ENCODE measurements at regions not wholly inside any gene's neighbourhood (a gene's known extent, or its start where the extent isn't known, plus 50 kb on each side); places are given as distances from the start of the nearest gene placed in this dataset.
"Not testable (repeated sequence)": the region's sequence is repeated elsewhere in the genome, so short reads cannot be mapped to it uniquely, and the experiment has no call there.

- Histone ChIP-seq H2AFZ (ENCODE audit: insufficient read depth, low read depth, low read length, poor library complexity, severe bottlenecking) (no peak overlapping the region), H3K79me2 (ENCODE audit: insufficient read depth, low read length) (no peaks in the 10 kb centered on the region), H3K9me3 (replicated peaks in 1 of 2; ENCODE audit: control insufficient read depth in 1 of 2, insufficient read depth in 1 of 2, low read length in 2 of 2) (peaks cover 6 to 12% of the 10 kb centered on the region in 2 donors), H3K27me3 (ENCODE audit: control insufficient read depth in 2 of 2, insufficient read depth in 2 of 2, low read length in 2 of 2) (no peaks in the 10 kb centered on the region), H3K4me1 (ENCODE audit: control insufficient read depth in 1 of 2, insufficient read depth in 2 of 2, low read length in 2 of 2) (no peaks in the 10 kb centered on the region), H4K20me1 (ENCODE audit: insufficient read depth, low read length) (no peaks in the 10 kb centered on the region), H3K36me3 (replicated peaks in 1 of 2; ENCODE audit: control insufficient read depth in 1 of 2, insufficient read depth in 2 of 2, low read length in 2 of 2) (no peaks in the 10 kb centered on the region), H3K4me3 (replicated peaks in 1 of 3; ENCODE audit: low read depth in 2 of 3, low read length in 3 of 3) (no peak overlapping the region), H3K4me2 (replicated peaks; ENCODE audit: extremely low read depth, low read length, poor library complexity, severe bottlenecking) (no peak overlapping the region), H3K9ac (ENCODE audit: insufficient read depth, low read length, poor library complexity, severe bottlenecking) (no peak overlapping the region), H3K27ac (ENCODE audit: low read depth in 1 of 2, low read length in 2 of 2) (no peak overlapping the region)
- intact Hi-C loops (cut with micrococcal nuclease) = no loop called here
- no peak overlapping the region for H3K4me3 Mint-ChIP-seq
- no peaks in the 10 kb centered on the region for H3K36me3 Mint-ChIP-seq
- peaks cover 2 to 19% (median 9%) of the 10 kb centered on the region in 7 donors for H3K9me3 Mint-ChIP-seq
- H3K27me3 Mint-ChIP-seq (ENCODE audit: low read depth in 3 of 3) = no peaks in the 10 kb centered on the region
- H3K27ac Mint-ChIP-seq = no peak overlapping the region
- no peaks in the 10 kb centered on the region for H3K4me1 Mint-ChIP-seq
- WGBS (ENCODE audit: insufficient coverage) = no CpG with 5 or more reads among the region's 5 CpGs
- TF ChIP-seq CTCF (IDR thresholded peaks at IDR 0.05) = no peak
- DNase-seq = no peak
Measured at GRCh38 chr7:146022776-146023175, 93.8 kb upstream of the CNTNAP2 start.

- H3K9ac ChIP-seq (ENCODE audit: insufficient read depth, low read length, poor library complexity, severe bottlenecking); H4K20me1 ChIP-seq (ENCODE audit: insufficient read depth, low read length); H3K4me3 ChIP-seq (replicated peaks in 1 of 3; ENCODE audit: low read depth in 2 of 3, low read length in 3 of 3); H3K27me3 Mint-ChIP-seq (ENCODE audit: low read depth in 3 of 3); H3K27ac ChIP-seq (ENCODE audit: low read depth in 1 of 2, low read length in 2 of 2); H2AFZ ChIP-seq (ENCODE audit: insufficient read depth, low read depth, low read length, poor library complexity, severe bottlenecking); H3K9me3 ChIP-seq (replicated peaks in 1 of 2; ENCODE audit: control insufficient read depth in 1 of 2, insufficient read depth in 1 of 2, low read length in 2 of 2); H3K27me3 ChIP-seq (ENCODE audit: control insufficient read depth in 2 of 2, insufficient read depth in 2 of 2, low read length in 2 of 2); intact Hi-C loops (cut with micrococcal nuclease); H3K4me3 Mint-ChIP-seq; DNase-seq; H3K4me1 Mint-ChIP-seq; H3K36me3 ChIP-seq (replicated peaks in 1 of 2; ENCODE audit: control insufficient read depth in 1 of 2, insufficient read depth in 2 of 2, low read length in 2 of 2); H3K27ac Mint-ChIP-seq; H3K36me3 Mint-ChIP-seq; H3K79me2 ChIP-seq (ENCODE audit: insufficient read depth, low read length); H3K4me2 ChIP-seq (replicated peaks; ENCODE audit: extremely low read depth, low read length, poor library complexity, severe bottlenecking); H3K4me1 ChIP-seq (ENCODE audit: control insufficient read depth in 1 of 2, insufficient read depth in 2 of 2, low read length in 2 of 2): not testable (repeated sequence)
- H3K9me3 Mint-ChIP-seq = peaks cover 0 to 10% (median 6%) of the 10 kb centered on the region in 7 donors
- 98% methylated on average over 13 of the region's 33 CpGs for WGBS (ENCODE audit: insufficient coverage)
Measured at GRCh38 chr7:146019041-146020004, 97.3 kb upstream of the CNTNAP2 start.

GRCh38 chr7:146017366-146017765, 99.2 kb upstream of the CNTNAP2 start:
- H3K36me3 ChIP-seq (replicated peaks in 1 of 2; ENCODE audit: control insufficient read depth in 1 of 2, insufficient read depth in 2 of 2, low read length in 2 of 2); H3K27me3 Mint-ChIP-seq (ENCODE audit: low read depth in 3 of 3); H3K27ac ChIP-seq (ENCODE audit: low read depth in 1 of 2, low read length in 2 of 2); intact Hi-C loops (cut with micrococcal nuclease); H3K27me3 ChIP-seq (ENCODE audit: control insufficient read depth in 2 of 2, insufficient read depth in 2 of 2, low read length in 2 of 2); H3K4me2 ChIP-seq (replicated peaks; ENCODE audit: extremely low read depth, low read length, poor library complexity, severe bottlenecking); DNase-seq; H3K4me1 Mint-ChIP-seq; H3K36me3 Mint-ChIP-seq; H3K79me2 ChIP-seq (ENCODE audit: insufficient read depth, low read length); H3K4me3 ChIP-seq (replicated peaks in 1 of 3; ENCODE audit: low read depth in 2 of 3, low read length in 3 of 3); H3K27ac Mint-ChIP-seq; H3K4me1 ChIP-seq (ENCODE audit: control insufficient read depth in 1 of 2, insufficient read depth in 2 of 2, low read length in 2 of 2); H3K4me3 Mint-ChIP-seq; H2AFZ ChIP-seq (ENCODE audit: insufficient read depth, low read depth, low read length, poor library complexity, severe bottlenecking); H4K20me1 ChIP-seq (ENCODE audit: insufficient read depth, low read length); H3K9me3 ChIP-seq (replicated peaks in 1 of 2; ENCODE audit: control insufficient read depth in 1 of 2, insufficient read depth in 1 of 2, low read length in 2 of 2); H3K9ac ChIP-seq (ENCODE audit: insufficient read depth, low read length, poor library complexity, severe bottlenecking): not testable (repeated sequence)
- peaks cover 0 to 10% (median 6%) of the 10 kb centered on the region in 7 donors for H3K9me3 Mint-ChIP-seq
- 93% methylated on average over 3 of the region's 5 CpGs for WGBS (ENCODE audit: insufficient coverage)

- H3K27me3 ChIP-seq (ENCODE audit: control insufficient read depth in 2 of 2, insufficient read depth in 2 of 2, low read length in 2 of 2); H3K4me3 ChIP-seq (replicated peaks in 1 of 3; ENCODE audit: low read depth in 2 of 3, low read length in 3 of 3); H3K27ac Mint-ChIP-seq; H3K4me2 ChIP-seq (replicated peaks; ENCODE audit: extremely low read depth, low read length, poor library complexity, severe bottlenecking); H2AFZ ChIP-seq (ENCODE audit: insufficient read depth, low read depth, low read length, poor library complexity, severe bottlenecking); H3K9ac ChIP-seq (ENCODE audit: insufficient read depth, low read length, poor library complexity, severe bottlenecking); H3K9me3 ChIP-seq (replicated peaks in 1 of 2; ENCODE audit: control insufficient read depth in 1 of 2, insufficient read depth in 1 of 2, low read length in 2 of 2); H4K20me1 ChIP-seq (ENCODE audit: insufficient read depth, low read length); H3K4me1 ChIP-seq (ENCODE audit: control insufficient read depth in 1 of 2, insufficient read depth in 2 of 2, low read length in 2 of 2); intact Hi-C loops (cut with micrococcal nuclease); H3K27ac ChIP-seq (ENCODE audit: low read depth in 1 of 2, low read length in 2 of 2); H3K79me2 ChIP-seq (ENCODE audit: insufficient read depth, low read length); H3K27me3 Mint-ChIP-seq (ENCODE audit: low read depth in 3 of 3); DNase-seq; H3K4me3 Mint-ChIP-seq; H3K36me3 ChIP-seq (replicated peaks in 1 of 2; ENCODE audit: control insufficient read depth in 1 of 2, insufficient read depth in 2 of 2, low read length in 2 of 2); H3K36me3 Mint-ChIP-seq; H3K9me3 Mint-ChIP-seq; H3K4me1 Mint-ChIP-seq: not testable (repeated sequence)
- WGBS (ENCODE audit: insufficient coverage) = no CpG with 5 or more reads among the region's 2 CpGs
Measured at GRCh38 chr7:146014154-146014553, 102.4 kb upstream of the CNTNAP2 start.
